ENCODE measurements at regions not wholly inside any gene's neighbourhood (a gene's known extent, or its start where the extent isn't known, plus 50 kb on each side); places are given as distances from the start of the nearest gene placed in this dataset.

- no peak for TF ChIP-seq POLR2A (IDR thresholded peaks at IDR 0.05)
- TF ChIP-seq CTCF (IDR thresholded peaks at IDR 0.05): no peak
- no peak for TF ChIP-seq EP300 (IDR thresholded peaks at IDR 0.05)
- no peak for TF ChIP-seq POLR2AphosphoS5 (IDR thresholded peaks at IDR 0.05)
These were observed 60.4 kb downstream of the IRF2BP2 start for GRCh38 chr1:234549447-234550021.
